Neuronal stem cell (in vitro differentiated cells): ENCODE measurements at regions not wholly inside any gene's neighbourhood (a gene's known extent, or its start where the extent isn't known, plus 50 kb on each side); places are given as distances from the start of the nearest gene placed in this dataset.

Experiments
- DNase-seq: peaks from one replicate; pipeline ENCODE4 v3.0.0-alpha.2; 2013; ENCODE audit warnings: low spot score
- H2AFZ ChIP-seq: one replicate; pipeline ENCODE4 v1.6.1; 2013; ENCODE audit warnings: mild to moderate bottlenecking, low read length, inconsistent platforms
- H2AK5ac ChIP-seq: 2 replicates; pipeline ENCODE4 v1.6.1; 2013; ENCODE audit warnings: low read depth, mild to moderate bottlenecking, inconsistent platforms, low read length, moderate library complexity, mixed read lengths
- H2BK120ac ChIP-seq: 2 replicates; pipeline ENCODE4 v1.6.1; 2013; ENCODE audit warnings: low read depth, mild to moderate bottlenecking, inconsistent platforms, low read length, moderate library complexity, mixed read lengths
- H2BK12ac ChIP-seq: one replicate; pipeline ENCODE4 v1.6.1; 2013; ENCODE audit warnings: low read length, inconsistent platforms
- H2BK15ac ChIP-seq: 2 replicates; pipeline ENCODE4 v1.6.1; 2013; ENCODE audit warnings: mild to moderate bottlenecking, low read length, inconsistent platforms, mixed read lengths
- H2BK5ac ChIP-seq: one replicate; pipeline ENCODE4 v1.6.1; 2013; ENCODE audit warnings: inconsistent platforms, mild to moderate bottlenecking, low read length, moderate library complexity
- H3K14ac ChIP-seq: one replicate; pipeline ENCODE4 v1.6.1; 2013; ENCODE audit warnings: low read length, inconsistent platforms
- H3K18ac ChIP-seq: 2 replicates; pipeline ENCODE4 v1.6.1; 2013; ENCODE audit warnings: low read length, inconsistent platforms
- H3K23ac ChIP-seq: 2 replicates; pipeline ENCODE4 v1.6.1; 2013; ENCODE audit warnings: low read depth, mild to moderate bottlenecking, mixed read lengths, low read length, inconsistent platforms; ENCODE audit not compliant: poor library complexity
- H3K27ac ChIP-seq: replicated peaks from 3 replicates; pipeline ENCODE4 v1.5.1; 2013; ENCODE audit warnings: low read length, inconsistent platforms
- H3K27me3 ChIP-seq, 3 experiments: 2 replicates each; pipeline ENCODE4 v1.6.1; 2013; ENCODE audit warnings: low read length in 3 of 3, mild to moderate bottlenecking in 2 of 3, inconsistent platforms in 1 of 3, low read depth in 1 of 3, mixed read lengths in 1 of 3, moderate library complexity in 1 of 3; ENCODE audit not compliant: control insufficient read depth in 3 of 3, insufficient read depth in 3 of 3
- H3K36me3 ChIP-seq, 2 donors: replicated peaks in 1 of 2; 2 replicates each; pipeline ENCODE4 v1.6.1; 2013; ENCODE audit warnings: low read length in 2 of 2; ENCODE audit not compliant: control insufficient read depth in 2 of 2, insufficient read depth in 2 of 2
- H3K4ac ChIP-seq: 2 replicates; pipeline ENCODE4 v1.6.1; 2013; ENCODE audit warnings: inconsistent platforms, mild to moderate bottlenecking, low read length, moderate library complexity
- H3K4me1 ChIP-seq, 2 donors: 1 replicate in 1 of 2; 2 replicates in 1 of 2; pipeline ENCODE4 v1.6.1; 2013; ENCODE audit warnings: low read length in 2 of 2, low read depth in 1 of 2; ENCODE audit not compliant: control insufficient read depth in 2 of 2, insufficient read depth in 1 of 2
- H3K4me2 ChIP-seq: one replicate; pipeline ENCODE4 v1.6.1; 2013; ENCODE audit warnings: mild to moderate bottlenecking, low read length, inconsistent platforms; ENCODE audit not compliant: insufficient read depth, poor library complexity, severe bottlenecking
- H3K4me3 ChIP-seq, 2 donors: 2 replicates each; pipeline ENCODE4 v1.5.1; 2013; ENCODE audit warnings: low read length in 2 of 2, mild to moderate bottlenecking in 2 of 2, inconsistent platforms in 1 of 2, moderate library complexity in 1 of 2
- H3K79me1 ChIP-seq: one replicate; pipeline ENCODE4 v1.6.1; 2013; ENCODE audit warnings: low read depth, mild to moderate bottlenecking, inconsistent platforms, low read length, moderate library complexity
- H3K9ac ChIP-seq: one replicate; pipeline ENCODE4 v1.6.1; 2013; ENCODE audit warnings: mild to moderate bottlenecking, low read depth, low read length, inconsistent platforms; ENCODE audit not compliant: poor library complexity
- H3K9me3 ChIP-seq, 2 donors: replicated peaks in 1 of 2; 2 replicates each; pipeline versions ENCODE3 to v1.6.1; 2013; ENCODE audit warnings: low read length in 2 of 2, mild to moderate bottlenecking in 2 of 2, inconsistent platforms in 1 of 2, low read depth in 1 of 2, mixed read lengths in 1 of 2, moderate library complexity in 1 of 2; ENCODE audit not compliant: control insufficient read depth in 2 of 2, insufficient read depth in 1 of 2
- H4K8ac ChIP-seq: one replicate; pipeline ENCODE4 v1.6.1; 2013; ENCODE audit warnings: low read depth, mild to moderate bottlenecking, inconsistent platforms, low read length, moderate library complexity
- H4K91ac ChIP-seq: one replicate; pipeline ENCODE4 v1.6.1; 2013; ENCODE audit warnings: low read length, low read depth, mild to moderate bottlenecking, inconsistent platforms; ENCODE audit not compliant: poor library complexity
- WGBS, 2 donors: extraction: QIAGEN DNeasy Blood & Tissue Kit; methylation state at CpG; one replicate each; pipeline ENCODE4 v1.1.7; 2013; ENCODE audit warnings: missing lambda C conversion rate in 2 of 2, mixed read lengths in 1 of 2; ENCODE audit not compliant: insufficient read length in 2 of 2, insufficient replicate concordance in 1 of 2; ENCODE audit errors: extremely low coverage in 2 of 2; 5-methylcytosine and 5-hydroxymethylcytosine counted together

DNA sequence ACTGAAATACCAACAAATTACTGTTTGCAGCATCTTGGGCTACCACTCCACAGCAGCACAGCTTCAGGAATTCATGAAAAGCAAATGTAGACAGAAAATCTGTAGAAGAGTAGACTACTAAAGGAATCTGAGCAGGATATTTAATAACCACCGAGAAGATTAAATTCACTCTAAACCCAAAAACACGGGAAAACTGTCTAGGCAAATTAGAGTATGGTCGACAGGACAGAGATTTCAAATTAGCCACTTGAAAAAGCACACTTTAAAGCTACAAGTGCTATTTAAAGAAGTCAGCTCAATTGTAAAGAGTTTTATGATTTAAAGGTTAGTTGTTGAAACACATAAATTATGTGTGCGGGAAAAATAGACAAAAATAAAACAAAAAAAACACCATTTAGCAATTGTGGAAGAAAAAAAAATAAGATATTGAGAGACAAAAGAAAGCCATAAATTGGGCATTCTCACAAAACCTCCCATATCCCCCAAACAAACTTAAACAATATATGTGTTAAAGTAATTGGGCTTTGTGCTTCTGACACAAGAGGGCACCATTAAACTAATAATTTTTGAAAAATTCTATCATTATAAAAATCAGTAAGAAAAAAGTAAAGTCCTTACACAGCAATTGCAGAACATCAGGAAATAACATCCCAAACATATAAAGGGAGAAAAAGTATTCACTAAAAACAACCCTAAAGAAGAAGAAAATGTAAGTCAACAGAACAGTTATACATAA lies 880.8 kb downstream of the TECRL start:
- no peak overlapping the region for H3K14ac ChIP-seq
- H3K4me1 ChIP-seq = peaks cover 0 to 3% of the 10 kb centered on the region in 2 donors
- H3K79me1 ChIP-seq = no peaks in the 10 kb centered on the region
- H3K4me2 ChIP-seq = no peak overlapping the region
- no peak overlapping the region for H3K4me3 ChIP-seq
- no peak overlapping the region for H2AK5ac ChIP-seq
- H3K36me3 ChIP-seq = no peaks in the 10 kb centered on the region
- H4K91ac ChIP-seq = no peak overlapping the region
- no peaks in the 10 kb centered on the region for H3K9me3 ChIP-seq
- H2BK12ac ChIP-seq = no peak overlapping the region
- WGBS, 2 donors = no CpG with 5 or more reads among the region's 4 CpGs
- H3K4ac ChIP-seq = no peak overlapping the region
- no peak overlapping the region for H3K23ac ChIP-seq
- no peak overlapping the region for H2BK15ac ChIP-seq
- no peaks in the 10 kb centered on the region for H3K27me3 ChIP-seq
- H3K9ac ChIP-seq = no peak overlapping the region
- no peak overlapping the region for H4K8ac ChIP-seq
- peak overlapping the region; percentile 67 for H2AFZ ChIP-seq
- H2BK5ac ChIP-seq = no peak overlapping the region
- H3K27ac ChIP-seq = no peak overlapping the region
- H3K18ac ChIP-seq = no peak overlapping the region
- no peak for DNase-seq
- no peak overlapping the region for H2BK120ac ChIP-seq

DNA sequence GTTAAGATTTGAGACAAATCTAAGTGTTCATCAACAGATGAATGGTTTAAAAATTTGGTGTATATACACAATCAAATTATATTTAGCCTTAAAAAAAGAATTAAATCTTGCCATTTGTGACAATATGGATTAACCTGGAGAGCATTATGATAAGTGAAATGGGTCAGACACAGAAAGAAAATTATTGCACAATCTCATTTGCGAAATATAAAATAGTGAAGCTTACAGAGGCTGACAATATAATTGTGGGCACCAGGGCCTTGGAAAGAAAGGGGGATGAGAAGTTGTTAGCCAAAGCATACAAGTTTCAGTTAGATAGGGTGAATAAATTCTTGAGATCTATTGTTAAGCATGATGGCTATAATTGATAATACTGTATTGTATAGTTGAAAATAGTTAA lies 883.0 kb downstream of the TECRL start:
- no peak overlapping the region for H3K4ac ChIP-seq
- H2BK5ac ChIP-seq = no peak overlapping the region
- no peak overlapping the region for H3K4me3 ChIP-seq
- H3K14ac ChIP-seq = no peak overlapping the region
- H3K9me3 ChIP-seq = peaks cover 0 to 3% of the 10 kb centered on the region in 2 donors
- H2AK5ac ChIP-seq = no peak overlapping the region
- no peaks in the 10 kb centered on the region for H3K79me1 ChIP-seq
- H3K27ac ChIP-seq = no peak overlapping the region
- no peak for DNase-seq
- H2BK15ac ChIP-seq = no peak overlapping the region
- H3K4me2 ChIP-seq = no peak overlapping the region
- no peaks in the 10 kb centered on the region for H3K36me3 ChIP-seq
- no peak overlapping the region for H2AFZ ChIP-seq
- no peak overlapping the region for H3K9ac ChIP-seq
- no peak overlapping the region for H4K8ac ChIP-seq
- H4K91ac ChIP-seq = no peak overlapping the region
- no peak overlapping the region for H3K18ac ChIP-seq
- no CpG with 5 or more reads among the region's 1 CpG for WGBS, 2 donors
- no peaks in the 10 kb centered on the region for H3K27me3 ChIP-seq
- H3K23ac ChIP-seq = no peak overlapping the region
- H2BK12ac ChIP-seq = no peak overlapping the region
- H2BK120ac ChIP-seq = no peak overlapping the region
- peaks cover 0 to 3% of the 10 kb centered on the region in 2 donors for H3K4me1 ChIP-seq

DNA sequence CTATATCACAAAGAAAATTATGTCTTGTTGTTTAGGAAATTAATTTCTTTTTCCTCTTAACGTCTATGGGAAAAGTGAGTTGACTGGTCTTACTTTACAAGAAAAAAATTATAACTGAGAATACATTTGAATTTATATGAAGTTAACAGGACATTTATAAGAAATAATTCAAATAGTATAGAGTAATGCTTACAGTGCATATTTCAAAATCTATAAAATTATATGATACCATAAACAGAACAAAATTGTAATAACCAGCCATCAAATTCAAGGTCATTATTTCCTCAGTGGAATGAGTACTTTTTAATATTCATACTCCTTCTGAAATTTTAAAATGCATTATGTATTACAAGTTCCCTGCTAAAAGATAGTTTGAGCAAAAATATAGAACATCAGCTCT lies 884.5 kb downstream of the TECRL start:
- peaks cover 0 to 3% of the 10 kb centered on the region in 2 donors for H3K9me3 ChIP-seq
- peaks cover 0 to 3% of the 10 kb centered on the region in 2 donors for H3K4me1 ChIP-seq
- H3K4me3 ChIP-seq = no peak overlapping the region
- no peak overlapping the region for H3K14ac ChIP-seq
- no peak overlapping the region for H3K9ac ChIP-seq
- no peak overlapping the region for H3K18ac ChIP-seq
- H3K36me3 ChIP-seq = no peaks in the 10 kb centered on the region
- no peak overlapping the region for H2BK15ac ChIP-seq
- H2BK120ac ChIP-seq = no peak overlapping the region
- no peak overlapping the region for H3K4ac ChIP-seq
- no peak overlapping the region for H2AFZ ChIP-seq
- no peak overlapping the region for H2BK12ac ChIP-seq
- no peak overlapping the region for H4K91ac ChIP-seq
- no peak overlapping the region for H3K27ac ChIP-seq
- H3K27me3 ChIP-seq = no peaks in the 10 kb centered on the region
- DNase-seq = no peak
- no peak overlapping the region for H2BK5ac ChIP-seq
- no peaks in the 10 kb centered on the region for H3K79me1 ChIP-seq
- no peak overlapping the region for H3K4me2 ChIP-seq
- no peak overlapping the region for H4K8ac ChIP-seq
- WGBS, 2 donors = no CpG with 5 or more reads among the region's 1 CpG
- H3K23ac ChIP-seq = no peak overlapping the region
- no peak overlapping the region for H2AK5ac ChIP-seq

DNA sequence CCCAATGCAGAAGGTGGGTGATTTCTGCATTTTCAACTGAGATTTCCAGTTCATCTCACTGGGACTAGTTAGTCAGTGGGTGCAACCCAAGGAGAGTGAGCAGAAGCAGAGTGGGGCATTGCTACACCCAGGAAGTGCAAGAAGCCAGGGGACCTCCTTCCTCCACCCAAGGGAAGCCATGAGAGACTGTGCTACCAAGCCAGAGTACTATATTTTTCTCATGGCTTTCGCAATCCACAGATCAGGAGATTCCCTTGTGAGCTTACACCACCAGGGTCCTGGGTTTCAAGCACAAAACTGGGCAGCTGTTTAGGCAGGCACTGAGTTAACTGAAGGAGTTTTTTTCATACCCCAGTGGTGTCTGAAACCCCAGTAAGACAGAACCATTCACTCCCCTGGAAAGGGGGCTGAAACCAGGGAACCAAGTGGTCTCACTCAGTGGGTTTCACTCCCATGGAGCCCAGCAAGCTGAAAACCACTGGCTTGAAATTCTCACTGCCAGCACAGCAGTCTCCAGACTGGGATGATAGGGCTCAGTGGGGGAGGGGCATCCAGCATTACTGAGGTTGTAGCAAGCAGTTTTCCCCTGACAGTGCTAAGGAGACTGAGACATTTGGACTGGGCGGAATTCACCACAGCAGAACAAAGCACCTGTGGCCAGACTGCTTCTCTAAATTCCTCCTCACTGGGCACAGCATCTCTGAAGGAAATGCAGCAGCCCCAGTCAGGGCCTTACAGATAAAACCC lies 903.4 kb downstream of the TECRL start:
- WGBS, 2 donors = no CpG with 5 or more reads among the region's 2 CpGs
- Histone ChIP-seq H2BK120ac (no peak overlapping the region), H3K36me3 (no peaks in the 10 kb centered on the region), H2BK5ac (no peak overlapping the region), H2AFZ (peak overlapping the region; percentile 83), H2BK15ac (no peak overlapping the region), H3K4ac (no peak overlapping the region), H4K8ac (no peak overlapping the region), H2AK5ac (no peak overlapping the region), H3K4me3 (no peak overlapping the region), H3K14ac (no peak overlapping the region), H2BK12ac (no peak overlapping the region), H3K9ac (no peak overlapping the region), H4K91ac (no peak overlapping the region), H3K23ac (no peak overlapping the region), H3K18ac (no peak overlapping the region), H3K4me1 (peaks cover 2 to 3% of the 10 kb centered on the region in 2 donors), H3K9me3 (no peaks in the 10 kb centered on the region), H3K79me1 (no peaks in the 10 kb centered on the region), H3K4me2 (no peak overlapping the region), H3K27ac (no peak overlapping the region), H3K27me3 (no peaks in the 10 kb centered on the region)
- DNase-seq = no peak
